Endothelial cell of umbilical vein (primary cell): ENCODE measurements at regions not wholly inside any gene's neighbourhood (a gene's known extent, or its start where the extent isn't known, plus 50 kb on each side); places are given as distances from the start of the nearest gene placed in this dataset.

Experiments
- BruUV-seq: library from RNA; stranded (reverse); fragments of 400-500 nt; replicated peaks from 2 replicates; lab custom pipeline; 2021; lab: Mats Ljungman, UMichigan
- CTCF ChIA-PET: fragments of 300-600, 350-600 bp; sonication (Branson Sonifier 250); formaldehyde crosslinking; loops from one replicate; lab custom pipeline; 2021; ENCODE audit warnings: antibody characterized with exemption, inconsistent platforms; lab: Charles Lee
- POLR2A ChIA-PET: fragments of 300-600, 350-600 bp; sonication (Branson Sonifier 250); formaldehyde crosslinking; loops from one replicate; lab custom pipeline; 2021; ENCODE audit warnings: antibody characterized with exemption, inconsistent platforms; lab: Charles Lee
- DNase-seq: peaks from one replicate; pipeline ENCODE4 v3.0.0-alpha.2; 2011; ENCODE audit warnings: low read depth, low spot score
- FAIRE-seq: peaks from 2 replicates; lab custom pipeline; 2011; peaks lifted over from hg19 to GRCh38; lab: Jason Lieb, UNC
- H2AFZ ChIP-seq: 2 replicates; pipeline ENCODE4 v1.6.0; 2012; ENCODE audit warnings: low read depth, low read length, control low read depth, inconsistent platforms
- H3K27ac ChIP-seq: 2 replicates; pipeline ENCODE4 v1.5.1; 2011; ENCODE audit warnings: low read depth, mild to moderate bottlenecking, control low read depth, low read length, moderate library complexity; ENCODE audit not compliant: insufficient read depth
- H3K27me3 ChIP-seq, 2 experiments: 2 replicates each; pipeline versions ENCODE4 v1.6.0 to v1.6.1; 2011; ENCODE audit warnings: low read length in 2 of 2, mixed read lengths in 1 of 2; ENCODE audit not compliant: control insufficient read depth in 2 of 2, insufficient read depth in 2 of 2
- H3K36me3 ChIP-seq, 2 experiments: 2 replicates in 1 of 2; 3 replicates in 1 of 2; pipeline ENCODE4 v1.5.1; 2011; ENCODE audit warnings: low read length in 2 of 2, mild to moderate bottlenecking in 1 of 2, moderate library complexity in 1 of 2; ENCODE audit not compliant: control insufficient read depth in 2 of 2, insufficient read depth in 2 of 2; ENCODE audit errors: extremely low read depth in 1 of 2
- H3K4me1 ChIP-seq: 3 replicates; pipeline ENCODE4 v1.5.1; 2011; ENCODE audit warnings: mild to moderate bottlenecking, low read length; ENCODE audit not compliant: control insufficient read depth, insufficient read depth; ENCODE audit errors: extremely low read depth
- H3K4me2 ChIP-seq: 2 replicates; pipeline ENCODE4 v1.6.1; 2011; ENCODE audit warnings: low read length, control low read depth, mixed read lengths; ENCODE audit not compliant: insufficient read depth
- H3K4me3 ChIP-seq, 3 experiments: fragments of 200-600 bp in 1 of 3; sonication (generic), shearing (Covaris generic) in 1 of 3; replicated peaks in 1 of 3; 2 replicates each; pipeline ENCODE4 v1.5.1; 2011 to 2016; ENCODE audit warnings: control low read depth in 3 of 3, low read length in 3 of 3, mild to moderate bottlenecking in 2 of 3, inconsistent platforms in 1 of 3, low read depth in 1 of 3, moderate library complexity in 1 of 3; ENCODE audit not compliant: insufficient read depth in 1 of 3
- H3K79me2 ChIP-seq: 2 replicates; pipeline ENCODE4 v1.6.0; 2012; ENCODE audit warnings: low read length, inconsistent platforms; ENCODE audit not compliant: control insufficient read depth, insufficient read depth
- H3K9ac ChIP-seq: replicated peaks from 2 replicates; pipeline ENCODE3; 2011; ENCODE audit warnings: low read length, control low read depth; ENCODE audit not compliant: insufficient read depth; ENCODE audit errors: extremely low read depth
- H3K9me1 ChIP-seq: replicated peaks from 3 replicates; pipeline ENCODE4 v1.6.0; 2011; ENCODE audit warnings: mild to moderate bottlenecking, low read length; ENCODE audit not compliant: control insufficient read depth, insufficient read depth; ENCODE audit errors: extremely low read depth
- H3K9me3 ChIP-seq: replicated peaks from 2 replicates; pipeline ENCODE4 v1.5.1; 2012; ENCODE audit warnings: low read length, inconsistent platforms; ENCODE audit not compliant: control insufficient read depth, insufficient read depth
- H4K20me1 ChIP-seq: replicated peaks from 2 replicates; pipeline ENCODE3; 2011; ENCODE audit warnings: mild to moderate bottlenecking, low read length; ENCODE audit not compliant: control insufficient read depth, insufficient read depth; ENCODE audit errors: extremely low read depth
- CTCF ChIP-seq, 2 donors: IDR thresholded peaks; 1 replicate in 1 of 2; 2 replicates in 1 of 2; pipeline ENCODE4 v1.5.1; 2011; ENCODE audit warnings: low read length in 2 of 2, mild to moderate bottlenecking in 2 of 2, moderate library complexity in 2 of 2, control low read depth in 1 of 2, inconsistent platforms in 1 of 2, low read depth in 1 of 2; ENCODE audit not compliant: insufficient read depth in 1 of 2; ENCODE audit errors: extremely low read depth in 1 of 2
- EZH2 ChIP-seq: IDR thresholded peaks from 2 replicates; pipeline ENCODE4 v1.6.1; 2012; ENCODE audit warnings: borderline replicate concordance, low read depth, mild to moderate bottlenecking, moderate library complexity, low read length, inconsistent platforms; ENCODE audit not compliant: severe bottlenecking
- FOS ChIP-seq: IDR thresholded peaks from 2 replicates; pipeline ENCODE4 v1.6.1; 2011; ENCODE audit warnings: mild to moderate bottlenecking, low read length, moderate library complexity, borderline replicate concordance; ENCODE audit not compliant: insufficient read depth
- GATA2 ChIP-seq: IDR thresholded peaks from 2 replicates; pipeline ENCODE4 v1.7.0; 2011; ENCODE audit warnings: low read depth, mild to moderate bottlenecking, moderate library complexity, mixed read lengths, low read length; ENCODE audit not compliant: insufficient read length, insufficient read depth
- JUN ChIP-seq: IDR thresholded peaks from 2 replicates; pipeline ENCODE4 v1.6.1; 2011; ENCODE audit warnings: borderline replicate concordance, low read depth; ENCODE audit not compliant: insufficient read length, insufficient read depth
- MYC ChIP-seq: IDR thresholded peaks from one replicate; pipeline ENCODE4 v1.6.1; 2011; ENCODE audit warnings: mild to moderate bottlenecking, low read depth, low read length
- POLR2A ChIP-seq: IDR thresholded peaks from 2 replicates; pipeline ENCODE4 v1.6.1; 2012; ENCODE audit warnings: low read depth, mild to moderate bottlenecking, control low read depth, low read length
- POLR2AphosphoS5 ChIP-seq: IDR thresholded peaks from 2 replicates; pipeline ENCODE4 v1.6.1; 2012; ENCODE audit warnings: low read depth, mild to moderate bottlenecking, control low read depth, low read length, moderate library complexity; ENCODE audit not compliant: insufficient read depth
- dilution Hi-C: fragments of 300-500 bp; cut with MboI; formaldehyde crosslinking; loops from one replicate; pipeline ENCODE4 v1.15.0; 2019; ENCODE audit warnings: low sequenced_read_pairs; ENCODE audit not compliant: extremely low pct_ligation_motif_present
- intact Hi-C: fragments of 100-400 bp; cut with micrococcal nuclease; formaldehyde crosslinking; loops from one replicate; pipeline ENCODE4 v1.10.0; 2022
- TF ChIP-seq, protein P1 (sequence below): IDR thresholded peaks from 2 replicates; pipeline ENCODE4 v1.6.1; 2011; ENCODE audit not compliant: insufficient read depth, insufficient read length

DNA sequence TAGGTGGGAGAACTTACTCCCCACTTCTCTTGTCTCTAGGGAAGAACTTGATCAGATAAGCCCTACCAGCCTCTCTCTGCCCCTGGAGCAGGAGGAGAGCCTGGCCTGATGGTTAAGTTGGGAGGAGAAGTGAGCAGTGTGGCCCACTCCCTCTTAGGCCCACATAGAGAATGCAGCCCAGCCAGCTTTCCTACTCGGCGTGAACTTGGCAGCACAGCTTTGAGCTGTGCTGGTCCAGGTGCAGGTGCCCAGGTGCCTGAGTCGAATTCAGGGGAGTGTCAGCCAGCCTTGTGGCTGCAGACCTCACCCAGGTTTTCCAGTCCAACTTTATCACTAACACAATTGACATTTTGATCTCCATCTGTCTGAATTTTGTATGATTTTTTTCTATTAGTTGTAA lies 77.6 kb upstream of the PAQR3 start:
- intact Hi-C loops, result no loop called here
- H3K27me3 ChIP-seq, result no peaks in the 10 kb centered on the region
- no peaks in the 10 kb centered on the region for H3K79me2 ChIP-seq
- no peak overlapping the region for H3K27ac ChIP-seq
- no peak for TF ChIP-seq EZH2
- no peak for TF ChIP-seq POLR2A
- TF ChIP-seq, protein P1, sequence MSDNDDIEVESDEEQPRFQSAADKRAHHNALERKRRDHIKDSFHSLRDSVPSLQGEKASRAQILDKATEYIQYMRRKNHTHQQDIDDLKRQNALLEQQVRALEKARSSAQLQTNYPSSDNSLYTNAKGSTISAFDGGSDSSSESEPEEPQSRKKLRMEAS, result no peak
- no peak for TF ChIP-seq FOS
- no peak for TF ChIP-seq JUN
- no peak for TF ChIP-seq MYC
- TF ChIP-seq POLR2AphosphoS5, result no peak
- no peak for TF ChIP-seq CTCF (IDR thresholded peaks at IDR 0.05; ENCODE audit: extremely low read depth in 1 of 2, insufficient read depth in 1 of 2, low read depth in 1 of 2, low read length in 2 of 2)
- TF ChIP-seq GATA2, result no peak
- POLR2A ChIA-PET, result no interaction called here
- no peaks in the 10 kb centered on the region for H4K20me1 ChIP-seq
- dilution Hi-C loops, result no loop called here
- H3K9ac ChIP-seq, result no peak overlapping the region
- no peak overlapping the region for H3K4me2 ChIP-seq
- no TSS peak for BruUV-seq
- H3K4me1 ChIP-seq, result no peaks in the 10 kb centered on the region
- no peak overlapping the region for H2AFZ ChIP-seq
- H3K4me3 ChIP-seq, result no peak overlapping the region
- no peaks in the 10 kb centered on the region for H3K9me3 ChIP-seq
- FAIRE-seq (no peak), DNase-seq (no peak)
- H3K36me3 ChIP-seq, result no peaks in the 10 kb centered on the region
- CTCF ChIA-PET, result no interaction called here
- H3K9me1 ChIP-seq, result no peaks in the 10 kb centered on the region
